PC-9 (cell line): ENCODE measurements at regions not wholly inside any gene's neighbourhood (a gene's known extent, or its start where the extent isn't known, plus 50 kb on each side); places are given as distances from the start of the nearest gene placed in this dataset. TPM values are rescaled to one million over a fixed set of nuclear protein-coding genes. Genes with fewer than 3 reads are reported as not detected.

Source experiments
- BruUV-seq: library from RNA; stranded (reverse); fragments of 400-500 nt; replicated peaks from 2 replicates; lab custom pipeline; 2021; lab: Mats Ljungman, UMichigan
- CTCF ChIA-PET: fragments of 300-600 bp; sonication (Branson Sonifier 250); formaldehyde crosslinking; loops from one replicate; lab custom pipeline; 2022; ENCODE audit warnings: antibody characterized with exemption; lab: Charles Lee
- POLR2A ChIA-PET: fragments of 300-600 bp; sonication (Branson Sonifier 250); formaldehyde crosslinking; loops from one replicate; lab custom pipeline; 2022; ENCODE audit warnings: antibody characterized with exemption; ENCODE audit not compliant: unreplicated experiment; lab: Charles Lee
- DNase-seq, 2 experiments: peaks; one replicate each; pipeline versions ENCODE4 v3.0.0 to v3.0.0-alpha.2; 2015 to 2022; ENCODE audit warnings: mixed read lengths in 1 of 2
- H2AFZ ChIP-seq: fragments of 200-600 bp; sonication (generic); 2 replicates; pipeline ENCODE4 v1.8.1; 2017; ENCODE audit warnings: antibody characterized with exemption
- H3F3A ChIP-seq: fragments of 200-600 bp; sonication (generic); 2 replicates; pipeline ENCODE4 v1.8.1; 2017; ENCODE audit warnings: antibody characterized with exemption, mild to moderate bottlenecking, low read depth; ENCODE audit not compliant: insufficient read depth
- H3K27ac ChIP-seq: fragments of 200-600 bp; sonication (generic); 2 replicates; pipeline ENCODE4 v1.6.1; 2016; ENCODE audit warnings: mixed run types
- H3K27me3 ChIP-seq: fragments of 200-600 bp; sonication (generic); 2 replicates; pipeline ENCODE4 v1.6.1; 2016; ENCODE audit warnings: low read depth, mixed run types; ENCODE audit not compliant: insufficient read depth
- H3K36me3 ChIP-seq: fragments of 200-600 bp; sonication (generic); 2 replicates; pipeline ENCODE4 v1.6.1; 2016; ENCODE audit warnings: low read depth, mixed run types
- H3K4me1 ChIP-seq: fragments of 200-600 bp; sonication (generic); replicated peaks from 2 replicates; pipeline ENCODE4 v1.6.1; 2016; ENCODE audit warnings: mixed run types; ENCODE audit not compliant: insufficient read depth
- H3K4me2 ChIP-seq: fragments of 200-600 bp; sonication (generic); 2 replicates; pipeline ENCODE4 v1.6.1; 2017; ENCODE audit warnings: mixed run types
- H3K4me3 ChIP-seq: fragments of 200-600 bp; sonication (generic); 2 replicates; pipeline ENCODE4 v1.6.1; 2016; ENCODE audit warnings: mixed run types
- H3K79me2 ChIP-seq: fragments of 200-600 bp; sonication (generic); 2 replicates; pipeline ENCODE4 v1.6.1; 2017; ENCODE audit warnings: low read depth, mixed run types
- H3K9me2 ChIP-seq: fragments of 200-600 bp; sonication (generic); 2 replicates; pipeline ENCODE4 v1.8.1; 2017; ENCODE audit warnings: mild to moderate bottlenecking; ENCODE audit not compliant: insufficient read depth
- H3K9me3 ChIP-seq: fragments of 200-600 bp; sonication (generic); 2 replicates; pipeline ENCODE4 v1.8.1; 2016; ENCODE audit warnings: low read depth; ENCODE audit not compliant: insufficient read depth
- H4K20me1 ChIP-seq: fragments of 200-600 bp; sonication (generic); 2 replicates; pipeline ENCODE4 v1.8.1; 2017; ENCODE audit not compliant: insufficient read depth
- EZH2 ChIP-seq: fragments of 200-600 bp; sonication (generic); IDR thresholded peaks from 2 replicates; pipeline ENCODE4 v1.8.0; 2017; ENCODE audit warnings: antibody characterized with exemption, low read depth
- intact Hi-C: fragments of 100-400 bp; cut with micrococcal nuclease; formaldehyde crosslinking; loops from one replicate; pipeline ENCODE4 v1.10.0; 2022; ENCODE audit not compliant: unreplicated experiment
- microRNA-seq: library from miRNA; unstranded; fragments of <30 nt; microRNA quantifications from one replicate; pipeline ENCODE4 v1.2.0, GENCODE V29; 2021; ENCODE audit warnings: borderline number of aligned reads, borderline replicate concordance
- TF ChIP-seq, protein P1 (sequence below): fragments of 200-600 bp; sonication (generic); conservative IDR thresholded peaks from 2 replicates; pipeline ENCODE4 v1.6.1; 2017; ENCODE audit warnings: mixed run types, antibody characterized with exemption, mild to moderate bottlenecking, moderate library complexity

DNA sequence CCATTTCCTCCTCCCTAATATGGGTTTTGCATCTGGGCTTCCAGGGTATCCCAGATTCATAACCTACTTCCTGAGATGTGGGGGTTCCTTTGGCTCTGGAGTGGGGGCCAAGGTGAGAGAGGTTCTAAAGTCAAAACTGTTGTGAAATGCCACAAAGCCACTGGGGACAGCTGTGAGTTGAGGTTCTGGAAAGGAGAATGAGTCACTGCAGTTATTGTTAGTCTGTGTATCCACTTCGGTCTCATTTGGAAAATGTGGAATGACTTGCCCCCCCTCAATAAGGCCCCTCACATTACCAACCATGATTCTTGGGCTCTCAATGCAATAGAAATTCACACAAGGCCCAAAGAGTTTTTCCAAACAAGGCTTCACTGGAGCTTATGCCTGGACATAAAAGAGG is 51.1 kb upstream of the LGALSL start:
- Histone ChIP-seq H3K9me2 (no peaks in the 10 kb centered on the region), H3K36me3 (no peaks in the 10 kb centered on the region), H3F3A (peaks cover 39% of the 10 kb centered on the region), H3K27me3 (no peaks in the 10 kb centered on the region), H3K4me3 (no peak overlapping the region), H3K4me1 (peaks cover 55% of the 10 kb centered on the region), H3K79me2 (no peaks in the 10 kb centered on the region), H3K4me2 (peak overlapping the region; percentile 76), H3K27ac (peak overlapping the region; percentile 93; the same call in 1 of the 2 replicates), H3K9me3 (no peaks in the 10 kb centered on the region), H4K20me1 (no peaks in the 10 kb centered on the region), H2AFZ (no peak overlapping the region)
- BruUV-seq, result no TSS peak
- ChIA-PET POLR2A (no interaction called here), CTCF (interaction anchor here (0.6 kb wide), 1 partner anchor 43 kb away, joined by 8 read pairs; no protein-coding TSS in a partner anchor)
- peak in 1 of 2 experiments; percentile 55 for DNase-seq
- intact Hi-C loops, result no loop called here
- TF ChIP-seq, protein P1, sequence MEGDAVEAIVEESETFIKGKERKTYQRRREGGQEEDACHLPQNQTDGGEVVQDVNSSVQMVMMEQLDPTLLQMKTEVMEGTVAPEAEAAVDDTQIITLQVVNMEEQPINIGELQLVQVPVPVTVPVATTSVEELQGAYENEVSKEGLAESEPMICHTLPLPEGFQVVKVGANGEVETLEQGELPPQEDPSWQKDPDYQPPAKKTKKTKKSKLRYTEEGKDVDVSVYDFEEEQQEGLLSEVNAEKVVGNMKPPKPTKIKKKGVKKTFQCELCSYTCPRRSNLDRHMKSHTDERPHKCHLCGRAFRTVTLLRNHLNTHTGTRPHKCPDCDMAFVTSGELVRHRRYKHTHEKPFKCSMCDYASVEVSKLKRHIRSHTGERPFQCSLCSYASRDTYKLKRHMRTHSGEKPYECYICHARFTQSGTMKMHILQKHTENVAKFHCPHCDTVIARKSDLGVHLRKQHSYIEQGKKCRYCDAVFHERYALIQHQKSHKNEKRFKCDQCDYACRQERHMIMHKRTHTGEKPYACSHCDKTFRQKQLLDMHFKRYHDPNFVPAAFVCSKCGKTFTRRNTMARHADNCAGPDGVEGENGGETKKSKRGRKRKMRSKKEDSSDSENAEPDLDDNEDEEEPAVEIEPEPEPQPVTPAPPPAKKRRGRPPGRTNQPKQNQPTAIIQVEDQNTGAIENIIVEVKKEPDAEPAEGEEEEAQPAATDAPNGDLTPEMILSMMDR, result no peak; the same call in 1 of the 2 replicates
- TF ChIP-seq EZH2, result no peak

DNA sequence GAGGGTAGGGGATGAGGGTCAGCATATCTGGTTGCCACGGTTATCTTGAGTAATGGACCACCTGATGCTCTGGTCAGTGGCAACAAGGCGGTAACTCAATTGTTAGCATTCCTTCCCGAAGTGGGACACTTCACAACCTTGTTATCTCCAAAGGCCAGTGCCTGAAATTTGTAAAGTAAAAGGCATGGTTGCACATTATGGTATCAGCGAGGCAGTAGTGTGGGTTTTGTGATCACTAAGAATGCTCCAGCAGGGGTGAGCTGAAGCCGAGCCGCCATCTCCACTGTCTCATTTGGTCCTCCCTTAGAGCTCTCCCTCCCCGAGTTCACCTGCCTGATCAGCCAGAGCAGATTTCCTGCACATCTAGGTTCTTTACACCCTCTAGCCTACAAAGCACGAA is 50.5 kb upstream of the LGALSL start:
- DNase-seq, result no peak
- intact Hi-C loops, result no loop called here
- Histone ChIP-seq H3K36me3 (no peaks in the 10 kb centered on the region), H3K27me3 (no peaks in the 10 kb centered on the region), H3F3A (peaks cover 39% of the 10 kb centered on the region), H4K20me1 (no peaks in the 10 kb centered on the region), H3K79me2 (no peaks in the 10 kb centered on the region), H3K9me3 (no peaks in the 10 kb centered on the region), H3K4me3 (no peak overlapping the region), H2AFZ (no peak overlapping the region), H3K4me1 (peaks cover 50% of the 10 kb centered on the region), H3K9me2 (no peaks in the 10 kb centered on the region), H3K4me2 (no peak overlapping the region; the same call in 1 of the 2 replicates), H3K27ac (no peak overlapping the region)
- ChIA-PET CTCF (no interaction called here), POLR2A (no interaction called here)
- no peak for TF ChIP-seq EZH2
- TF ChIP-seq, protein P1, result no peak
- BruUV-seq, result no TSS peak

DNA sequence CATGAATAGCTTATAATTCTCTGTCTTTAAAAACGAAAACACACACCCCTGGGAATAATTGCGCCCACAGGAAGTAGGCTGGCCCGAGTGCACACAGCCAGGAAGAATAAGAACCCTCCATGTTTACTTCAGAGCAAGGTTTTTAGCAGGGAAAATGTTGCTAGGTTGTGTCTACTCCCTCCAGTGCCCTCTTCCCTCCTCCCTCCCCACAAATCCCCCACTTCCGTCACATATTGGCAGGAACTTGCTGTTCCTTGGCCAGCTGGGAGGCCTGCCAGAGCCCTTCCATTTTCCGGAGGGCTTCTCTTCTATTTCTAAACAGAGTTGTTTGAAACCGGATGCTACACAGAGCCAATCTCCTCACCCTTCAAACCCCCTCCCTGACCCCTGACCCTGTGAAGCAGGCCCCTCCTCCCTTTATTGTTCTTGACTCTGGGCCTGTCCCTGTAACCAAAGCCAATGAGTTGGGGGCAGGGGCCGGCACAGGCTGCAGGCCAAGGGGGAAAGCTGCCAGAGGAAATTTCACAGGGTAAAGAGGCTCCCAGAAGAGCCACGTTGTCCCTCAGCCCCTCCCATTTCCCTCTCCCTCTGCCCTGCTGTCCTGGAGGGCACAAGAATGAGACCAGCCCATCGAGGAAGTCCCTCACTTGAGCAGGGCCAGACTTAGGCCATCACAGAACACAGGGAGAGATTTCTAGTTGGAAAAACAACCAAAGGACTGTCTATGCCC is 49.8 kb upstream of the LGALSL start:
- peaks cover 42% of the 10 kb centered on the region for H3K4me1 ChIP-seq
- H3K4me3 ChIP-seq, result no peak overlapping the region
- no peak for DNase-seq
- H3K9me3 ChIP-seq, result no peaks in the 10 kb centered on the region
- H3K27ac ChIP-seq, result no peak overlapping the region
- no peaks in the 10 kb centered on the region for H3K36me3 ChIP-seq
- H4K20me1 ChIP-seq, result no peaks in the 10 kb centered on the region
- intact Hi-C loops, result no loop called here
- BruUV-seq, result no TSS peak
- H3K27me3 ChIP-seq, result no peaks in the 10 kb centered on the region
- no peak for TF ChIP-seq EZH2
- TF ChIP-seq, protein P1, result no peak
- no peak overlapping the region for H3K4me2 ChIP-seq
- H3K79me2 ChIP-seq, result no peaks in the 10 kb centered on the region
- ChIA-PET CTCF (no interaction called here), POLR2A (no interaction called here)
- no peak overlapping the region for H2AFZ ChIP-seq
- H3F3A ChIP-seq, result peaks cover 37% of the 10 kb centered on the region
- no peaks in the 10 kb centered on the region for H3K9me2 ChIP-seq

Small RNA genes in the stretch of these regions (microRNA-seq; reads per million reads assigned to microRNA genes)
- gene MIR4433A, result not detected
- not detected for gene MIR4433B
